ENCODE measurements at regions not wholly inside any gene's neighbourhood (a gene's known extent, or its start where the extent isn't known, plus 50 kb on each side); places are given as distances from the start of the nearest gene placed in this dataset.

- DNase-seq (ENCODE audit: insufficient read length, low spot score) (no peak), FAIRE-seq (no peak)
These were observed 129.7 kb downstream of the FAXC start for GRCh38 chr6:99219788-99220187.

GRCh38 chr6:99216959-99217358 is 132.5 kb downstream of the FAXC start:
- DNase-seq (ENCODE audit: insufficient read length, low spot score) (no peak), FAIRE-seq (no peak)
- no peak for TF ChIP-seq CTCF (IDR thresholded peaks at IDR 0.05; ENCODE audit: insufficient read depth, missing control alignments)

More at GRCh38 chr6:99219788-99220187, 129.7 kb downstream of the FAXC start:
- TF ChIP-seq CTCF (IDR thresholded peaks at IDR 0.05; ENCODE audit: insufficient read depth, missing control alignments), result no peak

GRCh38 chr6:99195986-99196655 is 153.4 kb downstream of the FAXC start:
- no peak for FAIRE-seq
- no peak for TF ChIP-seq CTCF (IDR thresholded peaks at IDR 0.05; ENCODE audit: insufficient read depth, missing control alignments)
- DNase-seq (ENCODE audit: insufficient read length, low spot score), result no peak

- DNase-seq (ENCODE audit: insufficient read length, low spot score), result no peak
- no peak for FAIRE-seq
- TF ChIP-seq CTCF (IDR thresholded peaks at IDR 0.05; ENCODE audit: insufficient read depth, missing control alignments), result no peak
These were observed 156.9 kb downstream of the FAXC start for GRCh38 chr6:99192561-99192960.

- DNase-seq (ENCODE audit: insufficient read length, low spot score), result no peak
- TF ChIP-seq CTCF (IDR thresholded peaks at IDR 0.05; ENCODE audit: insufficient read depth, missing control alignments), result no peak
- FAIRE-seq, result no peak
These were observed 159.4 kb downstream of the FAXC start for GRCh38 chr6:99189823-99190721.

GRCh38 chr6:99187429-99187828 is 162.0 kb downstream of the FAXC start:
- TF ChIP-seq CTCF (IDR thresholded peaks at IDR 0.05; ENCODE audit: insufficient read depth, missing control alignments), result no peak
- DNase-seq (ENCODE audit: insufficient read length, low spot score) (no peak), FAIRE-seq (no peak)

- FAIRE-seq (no peak), DNase-seq (ENCODE audit: insufficient read length, low spot score) (no peak)
- no peak for TF ChIP-seq CTCF (IDR thresholded peaks at IDR 0.05; ENCODE audit: insufficient read depth, missing control alignments)
These were observed 163.1 kb downstream of the FAXC start for GRCh38 chr6:99186417-99186816.

Data from D721Med (cell line).